CD4-positive, alpha-beta T cell treated with Interleukin-6 at 100 ng/mL for 8 hours (primary cell): ENCODE measurements at regions not wholly inside any gene's neighbourhood (a gene's known extent, or its start where the extent isn't known, plus 50 kb on each side); places are given as distances from the start of the nearest gene placed in this dataset.
"Not testable (repeated sequence)": the region's sequence is repeated elsewhere in the genome, so short reads cannot be mapped to it uniquely, and the experiment has no call there.

ENCODE experiments used
- DNase-seq: peaks from one replicate; pipeline ENCODE4 v3.0.0-alpha.2; 2020; ENCODE audit warnings: mixed read lengths, low spot score

DNA sequence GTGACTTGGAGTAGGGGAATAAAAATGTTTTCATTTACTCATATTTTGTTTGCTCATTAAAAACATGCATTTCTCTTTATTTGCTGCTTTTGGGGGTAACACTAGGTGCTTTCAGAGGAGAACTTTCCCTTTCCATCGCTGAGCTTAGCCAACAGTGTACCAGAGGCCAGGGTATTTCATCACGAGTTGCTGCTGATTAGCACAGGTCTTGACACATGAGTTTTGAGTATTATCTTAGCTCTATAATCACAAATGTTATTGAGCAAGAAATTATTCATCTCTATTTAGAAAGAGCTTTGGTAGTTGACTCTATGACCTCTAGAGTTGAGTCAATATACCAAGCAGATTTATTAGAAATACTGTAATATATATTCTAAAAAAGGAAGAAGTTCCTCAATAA lies 375.9 kb downstream of the NXPH1 start:
- DNase-seq = no peak

DNA sequence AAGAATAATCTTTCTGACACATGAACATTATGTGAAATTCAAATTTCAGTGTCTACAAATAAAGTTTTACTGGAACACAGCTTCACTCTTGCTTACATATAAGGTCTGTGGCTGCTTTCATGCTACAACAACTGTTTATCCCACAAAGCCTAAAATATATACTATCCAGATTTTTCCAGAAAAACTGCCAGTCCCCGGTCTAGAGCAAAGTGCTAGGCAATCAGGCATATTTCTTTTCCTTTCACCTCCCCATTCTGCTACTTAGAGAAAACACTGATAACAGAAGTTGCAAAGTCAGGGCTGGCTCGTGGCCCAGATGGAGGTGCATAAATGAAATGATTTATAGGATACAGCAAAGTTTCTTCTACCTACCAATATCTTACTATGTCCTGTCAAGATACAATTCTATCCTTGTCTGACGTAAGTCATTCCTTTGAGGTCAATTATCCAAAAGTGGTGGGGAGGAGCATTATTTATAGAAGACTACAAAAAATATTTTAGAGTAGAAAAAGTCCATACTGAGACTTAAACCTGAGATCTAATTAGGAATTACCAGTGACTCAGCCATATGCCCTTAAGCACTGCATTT lies 384.1 kb downstream of the NXPH1 start:
- DNase-seq = no peak

DNA sequence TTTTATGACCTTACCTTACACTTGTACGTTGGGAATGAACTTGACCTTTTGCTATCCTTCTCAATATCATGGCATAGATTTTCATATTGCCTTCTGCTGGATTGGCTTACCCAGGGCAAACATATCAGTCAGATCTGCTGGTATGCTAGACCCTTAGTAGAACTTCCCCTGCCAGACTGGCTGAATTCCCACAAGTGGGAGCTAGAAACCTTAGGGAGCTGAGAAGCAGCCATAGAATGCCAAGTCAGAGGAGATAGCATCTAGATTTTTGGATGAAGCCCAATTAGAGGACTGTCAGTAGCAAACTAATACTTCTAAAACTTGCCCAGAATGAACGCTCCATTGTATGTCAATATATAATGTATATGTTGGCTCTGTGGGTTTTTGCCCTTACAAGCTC lies 385.0 kb downstream of the NXPH1 start:
- no peak for DNase-seq

DNA sequence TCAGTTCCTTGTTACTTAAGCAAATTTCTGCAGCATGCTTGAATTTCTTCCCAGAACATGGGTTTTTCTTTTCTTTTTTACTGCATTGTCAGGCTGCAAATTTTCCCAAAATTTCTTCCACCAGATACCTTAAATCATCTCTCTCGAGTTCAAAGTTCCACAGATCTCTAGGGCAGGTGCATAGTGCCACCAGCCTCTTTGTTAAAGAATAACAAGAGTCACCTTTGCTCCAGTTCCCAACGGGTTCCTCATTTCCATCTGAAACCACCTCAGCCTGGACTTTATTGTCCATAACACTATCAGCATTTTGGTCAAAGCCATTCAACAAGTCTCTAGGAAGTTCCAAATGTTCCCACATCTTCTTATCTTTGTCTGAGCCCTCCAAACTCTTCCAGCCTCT lies 389.2 kb downstream of the NXPH1 start:
- DNase-seq = no peak

DNA sequence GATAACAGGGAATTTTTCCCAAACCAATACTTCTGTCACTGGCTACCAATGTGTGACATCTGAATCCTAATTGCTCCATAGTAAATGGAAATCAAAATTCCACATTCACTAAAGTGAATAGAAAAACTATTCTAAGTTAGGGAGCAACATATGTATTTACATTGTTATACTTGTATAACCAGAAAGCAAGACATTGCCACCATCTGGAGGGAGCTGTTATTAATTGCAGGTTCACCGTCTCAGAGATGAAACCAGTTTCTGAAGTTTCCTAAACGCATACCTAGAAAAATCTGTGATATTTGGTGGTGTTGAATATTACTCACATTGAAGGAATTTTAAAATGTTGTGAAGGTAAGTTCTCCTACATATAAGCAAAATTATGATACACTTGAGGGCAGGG lies 390.1 kb downstream of the NXPH1 start:
- DNase-seq = no peak

DNA sequence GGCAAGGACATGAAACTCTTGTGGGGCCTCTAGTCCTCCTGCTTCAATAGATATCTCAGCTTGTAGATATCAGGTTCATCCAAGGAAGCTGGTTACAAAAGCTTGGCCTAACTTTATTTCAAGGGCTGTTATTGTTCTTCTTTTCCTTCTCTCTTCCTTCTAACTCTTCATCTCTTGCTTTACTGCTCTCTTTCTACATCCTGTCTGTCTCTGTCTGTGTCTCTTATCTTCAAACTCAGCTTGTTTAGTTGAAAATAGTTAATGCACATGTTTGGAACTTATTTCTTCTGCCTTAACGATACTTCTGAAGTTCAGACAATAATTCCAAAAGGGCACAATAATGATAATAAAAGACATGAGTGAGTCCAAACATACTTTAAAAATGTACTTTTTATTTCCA lies 393.9 kb downstream of the NXPH1 start:
- DNase-seq = no peak

DNA sequence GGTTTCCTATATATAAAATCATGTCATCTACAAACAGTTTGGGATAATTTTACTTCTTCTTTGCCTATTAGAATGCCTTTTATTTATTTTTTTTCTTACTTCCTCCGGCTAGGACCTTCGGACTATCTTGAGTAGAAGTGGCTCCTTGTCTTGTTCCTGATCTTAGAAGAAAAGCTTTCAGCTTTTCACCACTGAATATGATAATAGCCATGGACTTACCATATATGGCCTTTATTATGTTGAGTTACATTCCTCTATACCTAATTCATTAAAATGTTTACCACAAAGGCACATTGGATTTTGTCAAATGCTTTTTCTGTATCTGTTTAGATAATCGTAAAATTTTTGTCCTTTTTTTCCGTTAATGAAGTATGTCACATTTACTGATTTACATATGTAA lies 395.7 kb downstream of the NXPH1 start:
- DNase-seq = no peak

DNA sequence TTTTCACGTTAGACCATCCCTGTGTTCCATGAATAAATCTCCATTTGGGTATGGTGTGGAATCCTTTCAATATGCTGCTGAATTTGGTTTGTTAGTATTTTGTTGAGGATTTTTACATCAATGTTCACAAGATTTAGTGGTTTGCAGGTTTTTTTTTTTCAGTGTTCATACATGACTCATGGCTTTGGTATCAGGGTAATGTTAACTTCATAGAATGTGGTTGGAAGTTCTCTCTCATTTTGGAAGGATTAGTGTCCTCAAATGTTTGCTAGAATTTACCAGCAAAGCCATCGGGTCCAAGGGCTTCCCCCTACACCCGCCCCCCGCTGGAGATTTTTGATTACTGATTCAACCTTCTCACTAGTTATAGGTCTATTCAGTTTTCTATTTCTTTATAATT lies 398.0 kb downstream of the NXPH1 start:
- DNase-seq = no peak

DNA sequence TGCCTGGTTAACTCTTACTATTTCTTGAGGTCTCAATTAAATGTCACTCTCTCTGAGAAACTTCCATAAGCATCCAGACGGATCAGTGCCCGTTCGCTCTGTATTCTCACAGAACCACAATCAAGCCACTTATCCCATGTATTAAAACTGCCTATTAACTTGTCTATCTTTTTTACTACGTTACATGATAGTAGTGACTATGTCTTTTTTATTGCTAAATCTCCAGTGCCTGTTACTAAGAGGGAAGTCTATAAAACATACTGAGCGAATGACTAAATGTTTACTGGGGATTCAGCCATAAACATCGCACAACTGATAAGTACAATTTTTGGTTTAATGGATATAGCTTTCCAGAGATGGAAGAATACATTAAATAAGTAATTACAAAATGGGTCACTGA lies 399.9 kb downstream of the NXPH1 start:
- DNase-seq = no peak

DNA sequence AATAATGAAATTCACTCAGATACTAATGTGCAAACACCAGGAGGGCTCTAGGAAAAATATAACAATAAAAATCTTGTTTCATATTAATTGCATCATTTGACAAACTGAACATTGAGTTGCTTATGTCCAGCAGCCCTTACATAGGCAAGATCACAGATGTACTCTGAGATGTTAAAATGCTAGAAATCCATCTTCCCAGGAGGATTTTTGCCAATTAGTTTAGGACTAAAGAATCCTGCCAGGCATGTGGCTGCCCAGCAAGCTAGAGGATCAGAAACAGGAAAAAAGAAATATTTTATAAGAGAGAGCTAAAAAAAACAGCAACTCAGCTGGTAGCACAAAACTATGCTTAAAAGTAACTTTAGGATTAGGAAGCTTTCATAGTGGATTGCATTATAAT lies 407.8 kb downstream of the NXPH1 start:
- no peak for DNase-seq

DNA sequence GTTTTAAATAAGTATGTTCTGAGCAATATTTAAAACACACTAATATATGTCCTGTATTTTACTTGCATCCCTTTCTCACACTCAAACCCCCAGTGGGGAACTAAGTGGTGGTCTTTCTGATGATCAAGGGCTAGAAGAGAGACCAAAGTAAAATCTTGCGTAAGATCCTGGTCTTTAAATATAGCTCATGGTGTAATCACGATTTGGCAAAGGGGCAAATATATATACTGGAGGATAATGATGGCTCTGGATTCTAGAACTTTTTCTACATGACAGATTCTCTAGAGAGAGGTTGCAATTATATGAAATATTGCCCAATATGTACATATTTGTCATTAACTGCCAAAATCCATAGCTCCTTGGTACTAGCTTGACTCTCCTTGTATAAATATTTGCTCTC lies 438.3 kb downstream of the NXPH1 start:
- no peak for DNase-seq

DNA sequence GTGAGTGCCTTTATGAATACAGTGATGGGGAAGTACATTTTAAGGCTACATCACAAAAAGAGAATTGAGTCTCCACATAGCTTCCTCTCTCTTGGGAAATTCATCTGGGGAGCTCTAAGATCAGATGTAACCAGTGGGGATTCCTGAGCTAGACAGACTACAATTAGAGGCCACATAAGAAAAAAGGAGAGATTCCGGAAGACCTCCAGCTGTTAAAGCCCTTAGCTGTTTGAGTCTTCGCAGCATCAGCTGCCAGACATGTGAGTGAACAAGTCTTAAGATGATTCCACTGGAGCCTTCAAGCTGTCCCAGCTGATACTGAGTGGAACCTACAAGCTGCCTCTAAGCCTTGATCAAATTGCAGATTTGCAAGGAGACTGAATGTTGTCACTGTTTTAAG lies 448.5 kb downstream of the NXPH1 start:
- DNase-seq = no peak

DNA sequence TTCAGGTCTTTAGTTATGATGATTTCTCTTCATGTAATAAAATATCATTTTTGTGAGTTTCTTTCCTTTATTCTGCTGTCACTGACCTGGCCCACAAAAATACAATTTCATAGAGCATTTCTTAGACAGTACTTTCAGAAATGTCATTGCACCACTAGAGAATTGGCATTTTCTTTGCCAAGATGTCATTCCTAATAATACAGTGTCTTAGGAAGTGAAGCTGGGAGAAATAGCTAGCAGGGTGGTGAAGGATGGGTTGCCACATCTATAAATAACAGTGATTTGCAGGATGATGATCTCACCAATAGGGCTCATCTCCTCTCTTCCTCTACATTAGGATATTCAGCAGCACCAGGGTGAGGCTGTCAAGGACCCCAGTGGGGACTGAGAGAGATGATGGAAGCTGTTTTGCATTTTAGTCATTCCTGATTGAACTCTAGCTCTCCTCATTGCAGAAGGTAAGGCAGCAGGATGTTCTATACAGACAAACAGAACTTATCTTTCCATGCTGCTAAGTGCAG lies 452.1 kb downstream of the NXPH1 start:
- DNase-seq = no peak

DNA sequence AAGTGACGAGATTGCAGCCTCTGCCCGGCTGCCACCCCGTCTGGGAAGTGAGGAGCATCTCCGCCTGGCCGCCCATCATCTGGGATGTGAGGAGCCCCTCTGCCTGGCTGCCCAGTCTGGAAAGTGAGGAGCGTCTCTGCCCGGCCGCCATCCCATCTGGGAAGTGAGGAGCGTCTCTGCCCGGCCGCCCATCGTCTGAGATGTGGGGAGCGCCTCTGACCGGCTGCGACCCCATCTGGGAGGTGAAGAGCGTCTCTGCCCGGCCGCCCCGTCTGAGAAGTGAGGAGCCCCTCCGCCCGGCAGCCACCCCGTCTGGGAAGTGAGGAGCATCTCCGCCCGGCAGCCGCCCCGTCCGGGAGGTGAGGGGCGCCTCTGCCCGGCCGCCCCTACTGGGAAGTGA lies 456.9 kb downstream of the NXPH1 start:
- DNase-seq = not testable (repeated sequence)

DNA sequence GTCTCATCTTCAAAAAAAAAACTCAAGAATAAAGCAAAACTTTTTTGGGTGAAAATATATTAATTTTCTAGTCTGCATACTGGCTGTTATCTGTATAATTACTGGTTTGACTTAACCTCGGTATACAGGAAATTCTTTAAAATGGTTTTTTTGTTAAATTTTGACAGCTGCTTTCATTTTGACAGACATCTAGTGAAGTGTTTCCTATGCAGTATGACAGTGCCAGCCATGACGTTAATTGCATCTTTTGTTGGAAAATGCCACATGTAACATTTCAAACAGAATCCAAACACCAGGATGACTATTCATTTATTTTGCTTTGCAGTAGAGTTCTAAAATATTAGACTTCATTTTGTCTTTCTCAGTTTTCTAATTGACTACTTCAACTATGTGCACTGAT lies 460.4 kb downstream of the NXPH1 start:
- DNase-seq = no peak

DNA sequence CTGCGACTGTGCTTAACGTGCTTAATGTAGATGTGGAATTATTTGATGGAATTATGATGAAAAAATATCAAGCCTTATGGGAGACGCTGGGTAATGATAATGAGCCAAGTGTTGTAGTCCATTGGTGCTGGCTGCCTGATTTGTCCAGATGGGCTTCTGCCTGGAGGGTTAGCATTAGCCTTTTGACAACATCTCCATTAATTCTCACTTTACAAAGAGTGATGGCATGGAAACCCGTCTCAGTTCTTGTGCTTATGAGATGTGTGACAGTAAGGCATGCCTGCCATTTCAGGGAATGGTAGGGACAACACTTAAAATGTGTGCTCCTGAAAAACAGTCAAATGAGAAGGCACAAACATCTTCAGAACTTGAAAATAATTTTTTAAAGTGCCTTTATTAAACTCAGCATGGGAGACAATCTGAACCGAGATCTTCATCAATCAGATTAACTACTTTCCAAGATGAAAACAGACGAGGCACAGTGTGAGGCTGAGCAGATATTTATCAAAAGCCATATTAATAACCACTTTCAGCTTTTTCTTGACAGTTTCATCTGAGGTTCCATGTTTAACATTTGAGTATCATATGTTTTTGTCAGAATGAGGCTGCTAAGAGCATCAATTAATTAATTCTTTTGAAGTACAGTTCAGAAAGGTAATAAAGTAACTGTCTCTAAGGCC lies 473.1 kb downstream of the NXPH1 start:
- no peak for DNase-seq

DNA sequence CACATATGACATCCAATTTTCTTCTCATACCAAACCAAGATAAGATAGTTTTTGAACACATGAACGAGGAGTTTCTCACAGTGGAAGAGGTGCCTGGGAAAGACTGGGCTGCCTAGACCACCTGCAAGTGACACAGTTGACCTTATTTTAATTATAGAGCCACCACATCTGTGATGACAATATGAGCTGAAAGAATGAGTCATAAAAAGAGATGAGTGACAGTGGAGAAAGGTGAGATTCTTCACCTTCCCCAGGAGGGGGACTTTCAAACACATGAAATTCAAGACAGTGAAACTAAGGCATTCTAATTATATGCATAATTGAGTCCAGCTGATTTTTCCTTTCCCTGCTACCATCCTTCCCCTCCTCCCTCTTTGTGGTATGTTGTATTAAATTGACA lies 475.5 kb downstream of the NXPH1 start:
- no peak for DNase-seq

DNA sequence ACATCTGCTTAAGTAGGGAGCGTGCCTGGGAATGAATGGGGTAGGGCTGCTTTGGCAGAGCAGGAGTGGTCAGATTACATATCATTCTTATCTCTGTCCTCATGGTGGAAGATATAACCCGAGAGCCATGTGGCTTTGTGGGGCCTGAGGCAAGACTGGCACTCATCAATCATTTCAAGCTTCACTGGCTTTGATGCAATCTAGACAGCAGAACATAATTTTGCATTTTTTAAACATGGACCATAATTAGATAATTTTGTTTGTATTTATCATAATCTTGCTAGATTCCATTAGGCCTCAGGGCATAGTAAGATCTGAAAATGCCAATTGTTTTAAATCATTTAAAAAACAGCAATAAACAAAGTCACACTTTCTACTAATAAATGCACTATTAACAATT lies 480.3 kb downstream of the NXPH1 start:
- DNase-seq = no peak

DNA sequence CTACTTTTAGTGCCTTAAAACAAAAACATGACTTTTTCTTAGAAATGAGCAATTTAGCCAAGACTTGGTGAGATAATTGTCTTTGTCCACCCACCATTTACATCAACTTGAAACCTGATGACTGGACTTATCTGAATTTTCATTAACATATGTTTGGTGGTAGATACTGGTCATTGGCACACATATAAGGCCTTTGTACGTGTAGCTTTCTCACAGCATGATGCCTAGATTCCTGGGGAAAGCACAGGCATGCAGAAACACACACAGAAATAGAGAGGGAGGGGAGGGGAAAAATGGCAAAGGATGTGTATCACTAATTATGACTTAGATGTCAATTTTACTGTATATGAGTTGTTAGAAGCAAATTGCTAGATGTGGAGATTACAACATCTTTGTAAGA lies 488.4 kb downstream of the NXPH1 start:
- DNase-seq = no peak

DNA sequence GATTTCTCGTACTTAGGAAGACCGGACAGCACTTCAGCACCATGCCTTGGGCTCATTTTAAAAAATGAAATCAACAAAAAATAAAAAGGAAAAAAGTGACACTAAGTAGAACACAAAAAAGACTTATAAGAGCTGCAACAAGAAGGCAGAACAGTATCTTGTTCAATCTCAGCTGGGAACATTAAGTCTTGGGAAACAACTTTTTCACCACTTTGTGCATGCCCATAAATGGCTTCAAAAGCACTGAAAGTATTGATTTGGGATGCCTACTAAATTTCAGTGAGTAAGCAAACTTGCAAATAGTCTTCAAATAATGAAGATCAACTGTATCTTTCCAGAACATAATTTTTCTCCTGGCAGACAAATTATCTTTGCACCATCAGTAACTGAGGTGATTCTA lies 489.3 kb downstream of the NXPH1 start:
- DNase-seq = no peak

DNA sequence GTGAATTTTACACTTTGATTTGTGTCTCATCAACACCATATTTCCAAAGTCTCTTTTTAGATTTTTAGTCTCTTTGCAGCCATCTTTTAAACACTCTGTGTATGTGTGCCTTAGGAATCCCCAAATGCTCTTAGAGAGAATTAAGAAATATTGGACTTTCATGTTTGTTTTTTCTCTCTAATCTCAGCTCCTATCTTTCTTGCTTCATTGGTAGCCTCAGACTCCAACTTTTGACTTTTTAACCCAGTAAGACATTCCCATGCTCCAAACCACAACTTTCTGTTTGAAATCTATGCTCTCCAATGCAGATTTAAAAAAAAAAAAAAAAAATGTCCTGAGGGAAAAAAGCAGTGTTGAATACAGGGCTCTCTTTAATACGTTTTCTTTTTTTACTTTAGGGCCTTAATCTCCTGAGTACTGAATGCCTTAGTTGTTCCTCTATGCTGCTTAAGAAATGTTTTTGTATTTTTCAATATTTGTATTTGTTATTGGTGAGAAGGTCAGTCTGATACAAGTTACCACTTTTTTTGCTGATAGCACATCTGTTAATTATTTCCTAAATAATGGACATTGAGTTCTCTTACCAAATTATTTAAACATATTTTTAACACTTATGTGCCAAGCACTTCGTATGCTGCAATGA lies 489.9 kb downstream of the NXPH1 start:
- DNase-seq = no peak

DNA sequence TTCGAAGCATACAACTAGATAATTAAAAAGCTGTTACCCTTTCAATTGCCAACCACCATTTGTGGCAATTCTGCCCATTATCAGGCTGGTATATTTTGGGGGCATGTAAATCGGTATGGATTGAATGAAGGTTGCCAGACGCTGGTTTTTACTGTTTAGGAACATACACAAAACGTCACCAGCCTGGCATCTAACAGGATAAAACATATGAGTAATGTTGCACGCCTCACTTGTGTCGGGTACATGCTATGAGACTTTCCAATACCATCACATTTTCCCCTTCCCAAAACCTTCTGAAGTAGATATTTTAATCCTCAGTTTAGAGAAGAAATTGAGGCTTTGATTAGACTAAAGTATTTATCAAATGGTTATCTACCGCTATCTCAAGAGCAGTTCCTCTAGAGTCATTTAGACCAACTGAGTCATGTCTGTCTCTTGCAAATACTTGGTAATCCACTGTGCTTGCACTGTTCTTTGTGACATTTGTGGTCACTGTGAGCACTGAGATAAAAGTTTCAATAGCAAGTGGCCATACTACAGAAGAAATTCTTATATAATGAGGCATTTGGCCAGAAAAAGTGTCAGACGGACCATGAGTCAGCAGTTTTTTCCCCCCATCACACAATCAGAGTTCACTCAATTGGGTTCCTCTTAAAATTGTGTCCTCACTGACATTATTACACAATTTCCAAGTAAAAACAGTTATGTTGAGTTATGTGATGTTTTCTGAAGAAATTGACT lies 498.7 kb downstream of the NXPH1 start:
- DNase-seq = no peak

DNA sequence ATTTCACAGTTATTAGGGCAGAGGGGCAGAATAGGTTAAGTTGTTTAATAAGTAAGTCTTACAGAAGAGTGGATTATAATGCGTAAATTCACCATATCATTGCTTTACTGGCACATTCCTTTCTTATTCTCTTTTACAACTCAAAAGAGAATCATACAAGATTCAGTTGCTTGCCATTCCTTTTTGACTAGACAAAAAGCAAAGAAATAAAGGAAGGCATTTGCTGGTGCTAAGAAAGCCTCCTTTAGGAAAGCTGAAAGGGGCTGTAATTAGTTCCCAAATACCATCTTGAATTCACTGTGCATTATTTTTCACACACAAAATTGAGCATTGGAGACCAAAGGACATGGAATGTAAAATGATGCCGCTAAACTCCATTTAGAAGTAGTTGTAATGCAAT lies 499.3 kb downstream of the NXPH1 start:
- DNase-seq = no peak
